HG03558 (cell line): ENCODE measurements at regions not wholly inside any gene's neighbourhood (a gene's known extent, or its start where the extent isn't known, plus 50 kb on each side); places are given as distances from the start of the nearest gene placed in this dataset.
"Not testable (repeated sequence)": the region's sequence is repeated elsewhere in the genome, so short reads cannot be mapped to it uniquely, and the experiment has no call there.

Experiments
- ATAC-seq: cut with Tn5 transposase; IDR thresholded peaks from one replicate; pipeline ENCODE4 v1.9.1; 2021; ENCODE audit warnings: moderate number of reproducible peaks; ENCODE audit not compliant: unreplicated experiment; ENCODE audit errors: extremely low read depth

DNA sequence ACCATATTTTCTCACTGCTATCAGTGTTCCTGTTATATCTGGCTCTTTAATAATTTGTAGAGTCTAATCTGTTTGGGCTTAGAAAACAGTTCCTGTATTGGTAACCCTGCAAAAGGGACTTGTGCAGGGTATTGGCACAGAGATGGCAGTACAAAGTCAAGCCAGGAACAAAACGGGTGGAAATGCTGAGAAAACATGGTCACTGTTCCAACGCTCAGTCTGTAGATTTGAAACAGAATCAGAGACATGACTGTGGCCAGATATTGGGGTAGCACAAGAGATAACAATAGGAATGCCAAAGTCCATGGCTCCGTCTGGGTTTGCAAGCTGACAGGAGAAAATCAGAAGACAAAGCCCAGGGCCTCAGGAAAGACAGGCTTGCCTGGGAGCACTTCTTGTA lies 290.7 kb upstream of the PDE3A start:
- no peak for ATAC-seq

DNA sequence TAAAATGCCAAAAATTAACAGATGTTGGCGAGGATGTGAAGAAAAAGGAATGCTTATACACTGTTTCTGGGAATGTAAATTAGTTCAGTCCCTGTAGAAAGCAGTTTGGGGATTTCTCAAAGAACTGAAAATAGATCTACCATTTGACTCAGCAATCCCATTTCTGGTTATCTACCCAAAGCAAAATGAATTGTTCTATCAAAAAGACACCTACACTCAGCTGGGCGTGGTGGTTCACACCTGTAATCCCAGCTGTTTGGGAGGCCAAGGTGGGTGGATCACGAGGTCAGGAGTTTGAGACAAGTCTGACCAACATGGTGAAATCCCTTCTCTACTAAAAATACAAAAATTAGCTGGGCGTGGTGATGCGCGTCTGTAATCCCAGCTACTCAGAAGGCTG lies 279.3 kb upstream of the PDE3A start:
- no peak for ATAC-seq

- not testable (repeated sequence) for ATAC-seq
Measured at GRCh38 chr12:20093190-20093810, 275.0 kb upstream of the PDE3A start.

GRCh38 chr12:20096430-20096829 lies 271.9 kb upstream of the PDE3A start:
- no peak for ATAC-seq

DNA sequence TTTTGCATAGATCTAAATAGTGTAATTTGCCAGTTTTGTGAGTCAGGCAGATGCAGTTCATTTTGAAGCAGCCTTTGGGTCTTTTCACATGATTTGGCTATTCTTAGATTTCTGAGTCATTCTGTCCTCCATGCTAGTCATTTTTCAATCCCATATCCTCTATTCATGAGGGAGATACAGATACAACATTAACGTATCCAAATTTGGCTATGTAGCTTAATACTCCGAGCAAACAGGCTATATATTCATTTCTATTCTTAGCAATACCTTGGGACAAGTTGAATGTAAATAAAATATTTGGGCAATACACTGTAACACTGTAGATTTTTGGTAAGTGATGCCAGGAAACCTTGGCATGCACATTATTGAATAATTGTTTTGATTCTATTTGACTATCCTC lies 270.7 kb upstream of the PDE3A start:
- no peak for ATAC-seq

DNA sequence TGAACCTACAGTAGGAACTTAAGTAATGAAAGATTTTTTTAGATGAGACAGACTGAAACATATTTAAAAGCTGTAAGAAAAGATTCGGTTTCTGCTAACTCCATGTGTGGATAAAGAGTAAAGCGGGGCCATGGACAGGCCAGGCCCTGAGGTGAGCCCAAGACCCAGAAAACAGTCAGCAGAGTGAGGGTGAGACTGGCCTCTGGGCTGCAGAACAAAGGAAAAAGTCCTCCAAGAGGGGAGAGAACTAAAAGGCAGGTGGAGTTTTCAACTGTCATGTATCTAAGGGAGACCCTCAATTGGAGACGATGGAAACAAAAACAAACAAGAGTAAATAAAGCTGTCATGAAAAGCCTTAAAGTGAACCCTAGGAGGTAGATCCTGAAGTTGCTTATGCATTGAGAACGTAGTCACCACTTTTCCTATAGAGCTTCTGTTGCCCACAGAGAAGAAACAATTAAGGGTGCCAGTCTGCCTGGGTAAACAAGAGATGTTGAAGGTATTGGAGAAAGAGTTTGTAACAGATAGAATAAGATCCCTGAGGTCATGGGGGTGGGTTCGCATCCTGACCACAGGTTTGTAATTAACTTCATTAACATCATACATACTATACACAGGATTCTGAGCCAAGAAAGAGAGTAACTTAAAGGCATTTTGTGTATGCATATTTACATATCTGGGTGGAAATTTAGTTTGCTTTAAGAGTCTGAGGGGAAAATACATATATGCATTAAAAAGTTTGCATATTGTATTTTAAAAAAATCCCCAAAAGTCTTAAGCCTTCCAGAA lies 268.7 kb upstream of the PDE3A start:
- no peak for ATAC-seq

DNA sequence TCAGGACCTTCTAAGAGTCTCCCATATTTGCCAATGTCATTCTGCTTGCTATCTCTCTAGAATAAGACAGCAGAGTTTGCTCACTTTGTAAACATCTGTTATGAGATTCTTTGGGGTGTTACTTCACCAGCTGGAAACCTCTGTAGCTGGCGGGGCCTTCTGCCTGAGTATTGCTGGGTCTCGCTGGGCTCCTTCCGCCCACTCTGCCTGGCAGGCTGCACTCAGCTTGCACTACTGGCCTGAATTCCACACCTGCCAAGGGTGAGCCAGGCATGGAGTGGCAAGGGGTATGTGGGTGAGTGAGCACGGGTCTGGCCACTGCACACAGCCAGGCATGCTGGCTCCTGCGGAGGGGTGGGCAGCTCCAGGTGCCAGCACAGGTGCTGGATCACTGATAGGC lies 267.3 kb upstream of the PDE3A start:
- no peak for ATAC-seq

DNA sequence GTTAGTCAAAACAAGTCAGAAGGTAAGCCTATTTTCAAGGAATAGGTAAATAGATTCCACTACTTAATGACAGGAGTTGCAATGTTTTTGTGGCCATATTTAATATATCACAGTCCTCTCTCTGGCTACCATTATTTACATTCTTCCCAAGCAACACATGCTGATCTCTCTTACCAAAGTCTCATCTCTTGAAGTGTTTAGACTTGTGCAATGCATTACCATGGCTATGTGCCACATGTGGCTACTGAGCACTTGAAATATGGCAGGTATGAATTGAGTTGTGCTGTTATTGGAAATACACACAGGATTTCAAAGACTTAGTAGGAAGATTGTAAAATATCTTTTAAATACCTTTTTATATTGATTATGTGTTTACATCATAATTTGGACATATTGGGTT lies 262.4 kb upstream of the PDE3A start:
- no peak for ATAC-seq

DNA sequence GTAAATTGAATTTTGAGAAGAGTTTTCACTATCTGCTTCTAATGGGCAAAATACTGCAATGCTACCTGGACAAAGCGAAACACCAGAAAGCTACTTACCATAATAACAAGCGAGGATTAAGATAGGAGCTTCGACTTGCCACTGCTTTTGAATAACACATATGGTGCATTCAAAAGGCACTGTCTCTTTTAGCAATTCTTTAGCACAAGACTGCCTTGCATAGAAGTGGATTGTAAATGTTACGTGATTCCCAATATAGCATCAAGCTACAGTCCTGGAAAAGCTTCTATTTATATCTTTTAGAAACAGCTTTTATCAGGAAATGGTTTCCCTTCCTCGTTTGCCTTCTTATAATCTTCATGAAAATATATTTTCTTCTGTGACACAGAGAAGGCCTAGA lies 258.7 kb upstream of the PDE3A start:
- no peak for ATAC-seq

- ATAC-seq, result not testable (repeated sequence)
Measured at GRCh38 chr12:20115371-20115770, 253.0 kb upstream of the PDE3A start.

- no peak for ATAC-seq
Measured at GRCh38 chr12:20119596-20120402, 248.5 kb upstream of the PDE3A start.

DNA sequence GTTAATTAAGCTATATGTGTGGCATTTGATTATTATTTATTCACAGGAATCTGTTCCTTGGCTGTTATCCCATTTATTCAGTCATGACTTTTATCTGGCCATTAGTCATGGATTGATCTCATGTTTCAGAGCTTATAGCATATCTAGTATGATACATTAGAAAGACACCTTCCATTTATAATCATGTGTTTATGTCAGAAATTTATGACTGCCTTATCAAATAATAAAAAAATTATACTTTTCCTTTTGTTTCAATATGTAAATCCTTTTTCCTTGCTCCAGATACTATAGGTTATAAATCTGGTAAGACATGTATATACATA lies 248.0 kb upstream of the PDE3A start:
- no peak for ATAC-seq

GRCh38 chr12:20122274-20122673 lies 246.1 kb upstream of the PDE3A start:
- ATAC-seq, result no peak

DNA sequence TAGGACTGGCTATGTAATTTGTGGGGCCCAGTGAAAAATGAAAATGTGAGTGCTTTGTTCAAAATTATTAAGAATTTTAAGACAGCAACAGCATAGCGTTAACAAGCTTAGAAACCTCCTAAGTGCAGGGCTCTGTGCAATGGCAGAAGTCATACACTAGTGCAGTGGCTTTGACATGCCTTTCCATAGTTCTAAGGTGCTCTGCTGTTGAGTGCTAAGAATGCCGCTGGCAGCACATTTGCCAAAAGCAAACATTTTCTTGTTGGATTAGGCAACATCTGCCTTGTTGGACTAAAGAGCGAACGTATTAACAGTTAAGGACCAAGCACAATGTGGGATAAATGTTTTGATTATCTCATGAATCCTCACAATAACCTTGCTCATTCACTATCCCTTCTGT lies 244.9 kb upstream of the PDE3A start:
- ATAC-seq, result no peak

- ATAC-seq, result no peak
Measured at GRCh38 chr12:20125276-20125798, 243.0 kb upstream of the PDE3A start.

DNA sequence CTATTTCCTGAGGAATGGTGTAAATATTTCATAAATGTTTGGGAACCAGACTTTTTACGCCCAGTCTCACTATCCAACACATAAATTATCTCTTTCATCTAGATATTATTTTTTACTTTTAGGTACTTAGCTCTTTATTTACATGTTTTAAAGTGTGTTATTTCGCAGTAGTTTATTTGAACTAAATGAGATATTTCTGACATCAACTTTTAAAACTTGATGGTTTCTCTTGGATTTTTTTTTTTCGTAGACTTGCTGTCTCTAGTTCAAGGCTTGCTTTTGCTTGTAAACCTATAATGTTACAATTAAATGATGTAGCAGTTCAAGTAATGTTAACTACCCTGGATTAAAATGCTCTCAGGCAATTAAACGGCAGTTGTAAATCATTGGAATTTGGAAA lies 241.7 kb upstream of the PDE3A start:
- ATAC-seq, result no peak

DNA sequence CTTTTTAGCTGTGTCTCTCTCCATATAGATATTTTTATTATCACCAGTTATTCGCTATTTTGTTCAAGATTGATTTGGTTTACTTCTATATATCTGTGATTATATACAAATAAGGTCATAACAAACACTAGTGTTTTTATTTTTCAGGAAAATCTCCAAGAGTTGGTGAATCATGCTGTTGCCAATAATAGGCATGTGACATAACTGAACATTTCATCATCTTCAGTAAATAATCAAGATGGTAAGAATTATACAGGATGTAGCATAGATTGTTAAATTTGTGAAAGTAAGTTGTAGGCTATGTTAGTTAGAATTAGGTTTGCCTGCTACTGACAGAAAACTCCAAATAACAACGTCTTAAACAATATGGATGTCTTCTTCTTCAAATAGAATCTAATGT lies 240.9 kb upstream of the PDE3A start:
- no peak for ATAC-seq

DNA sequence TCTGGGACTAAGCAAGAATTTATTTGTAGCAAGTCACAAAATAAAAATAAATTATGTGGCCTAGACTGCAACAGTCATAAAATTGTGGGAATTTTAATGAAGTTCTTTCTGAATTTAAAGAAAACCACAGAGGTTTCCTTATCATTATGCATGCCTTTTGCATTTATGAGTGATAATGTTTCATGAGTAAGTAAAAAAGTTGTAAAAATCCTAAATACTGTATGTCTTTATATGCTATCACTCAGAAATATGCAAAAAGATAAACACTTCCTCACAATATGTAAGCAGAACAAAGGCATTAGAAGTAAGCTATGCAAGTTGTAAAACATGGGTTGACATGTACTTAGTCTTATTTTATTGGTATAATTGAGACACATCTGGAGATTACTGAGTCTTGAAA lies 239.4 kb upstream of the PDE3A start:
- ATAC-seq, result no peak

DNA sequence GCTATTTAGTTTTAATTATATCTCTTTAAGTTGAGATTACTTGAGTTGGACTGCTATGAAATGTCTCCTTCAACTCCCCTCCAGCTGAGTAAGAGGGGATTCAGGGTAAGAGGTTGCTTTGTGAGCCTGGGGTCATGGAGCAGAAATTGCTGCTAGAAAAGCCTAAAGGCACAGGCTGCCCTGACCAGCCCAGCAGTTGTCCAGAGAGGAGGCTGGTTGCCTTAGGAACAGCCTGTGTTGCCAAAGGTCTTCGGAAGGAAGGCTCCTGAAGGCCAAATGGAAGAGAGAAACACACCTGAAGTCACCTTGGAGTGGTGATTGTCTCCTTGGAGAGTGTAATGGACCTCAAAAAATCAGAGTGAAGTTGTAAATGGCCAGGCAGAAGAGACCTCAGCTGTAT lies 235.5 kb upstream of the PDE3A start:
- no peak for ATAC-seq

GRCh38 chr12:20134652-20135051 lies 233.7 kb upstream of the PDE3A start:
- no peak for ATAC-seq

DNA sequence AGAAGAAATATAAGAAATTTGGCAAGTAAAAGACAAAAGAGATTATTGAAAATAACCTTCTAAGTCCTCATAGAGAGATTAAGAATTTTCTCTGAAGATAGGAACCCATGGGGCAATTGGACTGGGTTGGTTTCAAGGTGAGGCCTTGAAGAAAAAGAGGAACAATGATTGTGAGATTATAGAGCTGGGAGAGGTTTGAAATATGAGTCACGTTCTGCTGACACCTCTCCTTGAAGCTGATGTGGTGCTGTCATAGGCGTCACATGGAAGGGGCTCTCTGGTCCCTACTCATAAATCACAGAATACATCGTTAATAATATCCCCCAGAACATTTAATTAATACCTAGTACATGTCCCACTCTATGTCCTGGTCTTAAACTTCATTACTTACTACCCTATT lies 227.6 kb upstream of the PDE3A start:
- ATAC-seq, result no peak
